Kidney epithelial cell (primary cell): ENCODE measurements at regions not wholly inside any gene's neighbourhood (a gene's known extent, or its start where the extent isn't known, plus 50 kb on each side); places are given as distances from the start of the nearest gene placed in this dataset.

ENCODE experiments used
- DNase-seq: peaks from one replicate; pipeline ENCODE4 v3.0.0-alpha.2; 2010; ENCODE audit warnings: low read depth
- H3K27me3 ChIP-seq: 2 replicates; pipeline ENCODE4 v1.6.0; 2011; ENCODE audit warnings: low read length; ENCODE audit not compliant: control insufficient read depth, insufficient read depth
- H3K36me3 ChIP-seq: 2 replicates; pipeline ENCODE4 v1.5.1; 2011; ENCODE audit warnings: low read length; ENCODE audit not compliant: control insufficient read depth, insufficient read depth
- H3K4me3 ChIP-seq: 2 replicates; pipeline ENCODE4 v1.5.1; 2011; ENCODE audit warnings: low read depth, mild to moderate bottlenecking, control low read depth, low read length
- TF ChIP-seq, protein P1 (sequence below): IDR thresholded peaks from 2 replicates; pipeline ENCODE4 v1.5.1; 2011; ENCODE audit warnings: mild to moderate bottlenecking, moderate library complexity, low read length, control low read depth, inconsistent platforms; ENCODE audit not compliant: insufficient read depth, poor library complexity, severe bottlenecking

DNA sequence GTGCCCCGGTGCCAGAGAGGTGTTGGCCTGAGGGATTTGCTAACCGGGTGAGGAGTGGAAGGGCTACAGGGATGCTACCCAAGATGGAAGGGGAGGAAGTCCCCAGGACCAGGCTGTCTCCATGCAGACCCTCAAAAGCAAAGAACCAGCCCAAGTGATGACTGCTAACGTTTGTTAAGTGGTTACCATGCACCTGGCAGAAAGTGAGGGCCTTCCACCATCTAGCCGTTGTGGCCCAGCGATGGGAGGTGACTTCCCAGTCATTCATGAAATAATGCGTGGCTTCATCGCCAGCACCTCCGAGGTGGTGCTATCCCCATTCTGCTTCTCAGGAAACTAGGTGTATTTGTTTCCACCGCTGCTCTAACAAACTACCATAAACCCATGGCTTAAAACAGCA, 86.8 kb upstream of the LANCL2 start:
- TF ChIP-seq, protein P1, sequence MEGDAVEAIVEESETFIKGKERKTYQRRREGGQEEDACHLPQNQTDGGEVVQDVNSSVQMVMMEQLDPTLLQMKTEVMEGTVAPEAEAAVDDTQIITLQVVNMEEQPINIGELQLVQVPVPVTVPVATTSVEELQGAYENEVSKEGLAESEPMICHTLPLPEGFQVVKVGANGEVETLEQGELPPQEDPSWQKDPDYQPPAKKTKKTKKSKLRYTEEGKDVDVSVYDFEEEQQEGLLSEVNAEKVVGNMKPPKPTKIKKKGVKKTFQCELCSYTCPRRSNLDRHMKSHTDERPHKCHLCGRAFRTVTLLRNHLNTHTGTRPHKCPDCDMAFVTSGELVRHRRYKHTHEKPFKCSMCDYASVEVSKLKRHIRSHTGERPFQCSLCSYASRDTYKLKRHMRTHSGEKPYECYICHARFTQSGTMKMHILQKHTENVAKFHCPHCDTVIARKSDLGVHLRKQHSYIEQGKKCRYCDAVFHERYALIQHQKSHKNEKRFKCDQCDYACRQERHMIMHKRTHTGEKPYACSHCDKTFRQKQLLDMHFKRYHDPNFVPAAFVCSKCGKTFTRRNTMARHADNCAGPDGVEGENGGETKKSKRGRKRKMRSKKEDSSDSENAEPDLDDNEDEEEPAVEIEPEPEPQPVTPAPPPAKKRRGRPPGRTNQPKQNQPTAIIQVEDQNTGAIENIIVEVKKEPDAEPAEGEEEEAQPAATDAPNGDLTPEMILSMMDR, result no peak
- no peak for DNase-seq
- H3K4me3 ChIP-seq, result no peak overlapping the region
- H3K27me3 ChIP-seq, result peaks cover 3% of the 10 kb centered on the region
- no peaks in the 10 kb centered on the region for H3K36me3 ChIP-seq

DNA sequence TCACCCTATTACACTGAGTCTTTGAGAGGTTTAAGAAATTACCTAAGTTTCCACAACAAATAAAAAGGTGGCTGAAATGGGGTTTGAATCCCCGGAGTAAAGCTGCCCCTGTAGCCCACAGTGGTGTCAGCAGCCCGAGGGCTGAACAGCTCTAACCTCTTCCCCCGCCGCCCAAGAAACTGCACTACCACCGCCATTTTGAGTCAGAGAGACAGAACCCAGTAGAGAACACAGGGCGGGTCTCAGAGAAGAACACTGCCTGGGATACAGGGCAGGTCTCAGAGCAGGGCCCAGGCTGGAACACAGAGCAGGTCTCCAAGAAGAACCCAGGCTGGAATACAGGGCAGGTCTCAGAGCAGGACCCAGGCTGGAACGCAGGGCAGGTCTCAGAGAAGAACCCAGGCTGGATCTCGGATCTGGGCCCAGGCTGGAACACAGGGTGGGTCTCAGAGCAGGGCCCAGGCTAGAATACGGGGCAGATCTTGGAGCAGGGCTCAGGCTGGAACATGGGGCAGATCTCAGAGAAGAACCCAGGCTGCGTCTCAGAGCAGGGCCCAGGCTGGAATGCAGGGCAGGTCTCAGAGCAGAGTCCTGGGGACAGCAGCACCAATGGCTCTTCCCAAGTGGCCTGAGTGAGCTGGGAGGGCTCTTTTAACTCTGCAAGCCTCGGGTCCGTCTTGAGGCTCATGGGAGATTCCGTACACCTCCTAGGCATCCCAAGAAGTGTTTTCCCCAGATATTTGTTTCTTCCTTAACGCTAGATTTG, 85.9 kb upstream of the LANCL2 start:
- DNase-seq, result no peak
- H3K36me3 ChIP-seq, result no peaks in the 10 kb centered on the region
- H3K4me3 ChIP-seq, result no peak overlapping the region
- H3K27me3 ChIP-seq, result peaks cover 3% of the 10 kb centered on the region
- TF ChIP-seq, protein P1, result no peak

DNA sequence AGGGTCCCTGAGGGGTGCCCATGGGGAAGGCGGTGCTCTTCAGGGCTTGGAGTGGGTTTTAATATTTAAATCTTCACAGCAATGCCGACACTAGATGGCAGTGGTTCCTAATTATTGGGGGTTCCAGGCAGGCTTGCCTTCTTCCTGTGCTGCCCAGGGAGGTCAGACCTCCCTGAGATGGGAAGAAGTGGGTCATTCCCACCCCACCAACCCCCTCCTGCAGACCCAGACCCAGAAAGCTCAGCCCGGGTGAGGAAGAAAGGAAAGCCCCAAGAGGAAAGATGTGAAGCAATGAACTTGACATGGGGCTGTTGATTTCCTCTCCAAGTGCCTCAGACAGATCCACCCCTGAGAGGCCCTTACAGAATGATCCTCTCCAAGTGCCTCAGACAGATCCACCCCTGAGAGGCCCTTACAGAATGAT, 85.1 kb upstream of the LANCL2 start:
- TF ChIP-seq, protein P1, result peak; percentile 61
- H3K4me3 ChIP-seq, result no peak overlapping the region

DNA sequence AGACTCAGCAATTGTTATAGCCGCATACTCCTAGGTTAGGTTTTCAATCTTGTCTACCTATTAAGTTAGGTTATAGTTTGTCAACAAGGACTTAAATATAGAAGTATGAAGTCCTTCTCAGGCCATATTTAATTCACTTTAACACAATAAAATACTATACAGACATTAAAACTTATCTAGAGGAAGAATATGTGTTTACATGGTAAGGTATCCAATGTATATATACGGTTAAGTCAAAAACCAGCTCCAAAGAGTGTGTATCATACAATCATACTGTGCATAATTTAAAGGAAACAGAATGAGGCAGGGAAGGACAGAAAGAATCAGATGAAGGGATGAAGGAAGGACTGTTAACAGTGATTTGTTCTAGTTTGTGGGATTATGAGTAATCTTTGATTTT, 79.5 kb upstream of the LANCL2 start:
- Histone ChIP-seq H3K27me3 (peaks cover 2% of the 10 kb centered on the region), H3K36me3 (no peaks in the 10 kb centered on the region), H3K4me3 (no peak overlapping the region)
- TF ChIP-seq, protein P1, result no peak
- no peak for DNase-seq

More for the DNA sequence above, 85.1 kb upstream of the LANCL2 start:
- peaks cover 3% of the 10 kb centered on the region for H3K27me3 ChIP-seq
- H3K36me3 ChIP-seq, result no peaks in the 10 kb centered on the region
- DNase-seq, result no peak

DNA sequence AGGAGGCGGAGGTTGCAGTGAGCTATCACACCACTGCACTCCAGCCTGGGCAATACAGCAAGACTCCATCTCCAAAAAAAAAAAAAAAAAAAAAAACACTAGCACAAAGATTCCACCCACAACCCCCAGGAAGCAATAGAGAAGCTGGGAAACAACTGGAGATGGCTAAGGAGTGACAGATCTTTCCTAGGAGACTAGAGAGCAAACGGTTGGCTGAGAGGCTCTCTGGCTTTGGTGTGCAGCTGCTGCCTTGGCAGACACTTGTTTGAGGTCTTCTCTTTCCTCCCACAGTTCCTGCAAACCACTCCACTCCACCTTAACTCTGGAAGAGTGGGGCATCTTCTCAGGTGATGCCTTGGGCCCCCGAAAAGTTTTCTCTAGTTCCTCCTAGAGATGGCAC, 78.5 kb upstream of the LANCL2 start:
- no peak overlapping the region for H3K4me3 ChIP-seq
- no peak for DNase-seq
- TF ChIP-seq, protein P1, result no peak
- H3K36me3 ChIP-seq, result no peaks in the 10 kb centered on the region
- peaks cover 2% of the 10 kb centered on the region for H3K27me3 ChIP-seq
